Islet precursor cell (in vitro differentiated cells): ENCODE measurements at regions not wholly inside any gene's neighbourhood (a gene's known extent, or its start where the extent isn't known, plus 50 kb on each side); places are given as distances from the start of the nearest gene placed in this dataset.

Source experiments
- DNase-seq: peaks from one replicate; pipeline ENCODE4 v3.0.0-alpha.2; 2018

DNA sequence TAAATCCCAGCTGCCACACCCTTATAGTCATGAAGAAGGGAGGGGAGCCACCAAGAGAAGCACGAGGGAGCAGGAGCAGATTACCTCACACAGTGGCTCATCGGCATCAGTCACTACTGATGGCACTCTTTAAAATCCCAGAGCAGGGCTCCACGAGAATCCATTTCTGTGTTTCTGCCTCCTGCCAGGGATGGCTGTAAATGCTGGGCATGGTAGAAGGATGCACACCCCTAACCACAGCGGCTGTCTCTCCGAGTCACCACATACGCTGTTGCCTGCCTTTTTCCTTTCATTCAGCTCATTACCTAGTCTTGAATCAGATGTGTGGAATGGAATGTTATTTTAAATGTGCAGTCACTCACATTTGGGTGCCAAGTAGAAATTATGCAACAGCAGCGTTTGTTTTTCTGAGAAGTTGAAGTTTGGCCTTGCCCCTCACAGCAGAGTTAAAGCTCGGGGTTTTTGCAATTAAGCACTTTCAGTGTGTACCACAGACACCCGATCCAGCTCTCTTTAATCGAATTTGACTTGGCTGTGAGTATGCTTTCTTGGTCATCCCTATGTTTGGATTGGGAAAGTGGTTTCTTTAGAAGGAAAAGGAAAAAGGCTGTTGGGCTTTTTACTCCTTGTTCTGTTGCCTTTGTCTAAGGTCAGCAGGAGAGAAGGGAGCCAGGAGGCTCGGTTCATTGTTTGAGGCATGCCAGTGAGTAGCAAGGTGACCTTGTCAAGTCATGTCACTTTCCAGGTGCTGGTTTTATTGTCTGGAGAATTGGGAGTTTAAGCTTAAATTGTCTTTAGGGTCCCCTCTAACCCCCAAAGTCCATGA lies 284.2 kb upstream of the TPM1 start:
- DNase-seq: peak; percentile 78

GRCh38 chr15:62758952-62759349 lies 283.6 kb upstream of the TPM1 start:
- no peak for DNase-seq

DNA sequence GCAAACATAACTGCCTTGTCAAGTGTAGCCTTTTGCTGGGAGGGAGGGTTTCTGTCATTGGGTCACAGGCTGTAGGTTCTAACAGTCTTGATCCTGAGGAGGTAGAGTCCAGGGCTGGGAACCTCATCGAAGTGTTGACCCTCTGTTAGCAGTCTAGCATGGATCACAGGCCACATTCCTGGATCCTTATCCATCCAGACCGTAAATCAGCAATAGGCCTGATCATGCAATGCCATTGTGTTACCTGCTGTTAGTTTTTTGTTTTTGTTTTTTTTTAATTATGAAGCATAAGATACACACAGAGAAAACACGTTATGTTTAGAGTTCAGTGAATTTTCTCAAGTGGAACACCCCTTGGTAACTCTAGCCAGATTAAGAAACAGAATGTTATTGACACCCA lies 282.0 kb upstream of the TPM1 start:
- DNase-seq: no peak

- DNase-seq: peak; percentile 73
Measured at GRCh38 chr15:62765916-62766315, 276.6 kb upstream of the TPM1 start.

DNA sequence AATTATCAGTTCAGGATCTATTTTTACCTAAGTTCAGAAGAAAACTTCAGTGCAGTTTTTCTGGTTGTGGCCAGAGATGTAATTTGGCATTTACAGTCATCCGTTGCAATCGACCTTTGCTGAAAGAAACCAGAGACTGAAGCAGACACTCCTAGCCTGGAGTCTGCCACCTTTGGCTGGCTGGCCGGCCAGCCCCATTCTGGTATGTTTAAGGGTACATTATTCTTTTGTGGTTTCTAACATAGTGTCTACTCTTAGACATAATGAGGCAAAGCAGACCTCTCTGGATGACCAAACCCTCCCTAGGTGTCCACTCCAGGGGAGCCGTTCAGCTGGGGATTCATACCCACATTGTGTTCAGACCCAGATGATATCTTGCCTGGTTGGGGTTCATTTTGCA lies 275.9 kb upstream of the TPM1 start:
- peak; percentile 91 for DNase-seq

DNA sequence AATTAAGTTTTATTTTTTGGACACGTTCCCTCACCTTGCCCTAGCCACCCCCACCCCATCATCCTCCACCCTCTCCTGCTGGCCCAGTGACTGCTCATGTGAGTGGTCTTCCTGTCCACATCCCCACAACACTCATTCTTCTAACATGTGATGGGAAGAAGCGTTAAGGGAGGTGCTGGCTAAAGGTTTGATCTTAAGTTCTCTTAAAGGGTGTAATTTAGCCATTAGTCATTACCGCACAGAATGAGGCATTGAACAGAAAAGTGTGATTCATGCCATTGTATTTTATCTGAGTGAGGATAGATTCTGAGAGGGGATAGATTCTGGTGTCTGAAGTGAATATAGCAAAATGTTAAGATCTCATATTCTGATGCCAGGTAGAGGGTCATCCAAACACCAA lies 272.9 kb upstream of the TPM1 start:
- DNase-seq: no peak

GRCh38 chr15:62770111-62770660 lies 272.4 kb upstream of the TPM1 start:
- no peak for DNase-seq

DNA sequence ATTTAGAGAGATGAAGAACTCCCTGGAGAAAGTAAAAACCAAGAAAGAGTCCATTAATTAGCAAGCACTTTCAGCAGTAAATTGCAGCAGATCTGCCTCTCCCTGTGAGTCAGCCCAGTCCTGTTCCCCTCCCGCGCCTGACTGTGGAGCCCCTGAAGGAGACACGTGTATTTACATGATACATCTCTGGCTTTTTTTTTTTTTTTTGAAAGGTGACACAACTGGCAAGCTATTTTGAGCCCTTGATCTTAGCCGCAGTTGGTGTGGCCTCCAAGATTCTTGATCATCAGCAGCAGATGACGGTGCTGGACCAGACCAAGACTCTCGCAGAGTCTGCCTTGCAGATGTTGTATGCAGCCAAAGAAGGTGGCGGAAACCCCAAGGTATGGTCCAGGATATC lies 271.8 kb upstream of the TPM1 start:
- peak; percentile 96 for DNase-seq

DNA sequence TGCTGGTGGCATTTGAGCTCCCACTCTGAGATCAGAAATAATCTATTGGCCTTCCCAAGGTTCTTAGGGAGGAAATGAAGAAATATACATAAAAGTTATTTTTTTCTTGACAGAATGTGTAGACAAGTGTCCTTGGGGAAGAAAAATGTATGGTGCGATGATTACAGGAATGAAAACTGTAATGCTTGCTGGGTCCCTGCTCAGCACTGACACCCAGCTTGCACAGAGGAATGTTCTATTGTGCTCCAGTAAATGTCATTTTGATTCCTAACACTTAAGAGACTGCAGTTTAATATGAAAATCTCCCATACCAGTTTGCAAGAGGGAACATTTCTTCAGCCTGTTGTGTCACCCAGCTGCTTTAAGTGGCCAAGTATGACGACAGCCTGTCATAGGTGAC lies 271.3 kb upstream of the TPM1 start:
- no peak for DNase-seq

- DNase-seq: no peak
Measured at GRCh38 chr15:62773369-62774165, 269.0 kb upstream of the TPM1 start.

- DNase-seq: no peak
Measured at GRCh38 chr15:62775932-62776331, 266.6 kb upstream of the TPM1 start.

DNA sequence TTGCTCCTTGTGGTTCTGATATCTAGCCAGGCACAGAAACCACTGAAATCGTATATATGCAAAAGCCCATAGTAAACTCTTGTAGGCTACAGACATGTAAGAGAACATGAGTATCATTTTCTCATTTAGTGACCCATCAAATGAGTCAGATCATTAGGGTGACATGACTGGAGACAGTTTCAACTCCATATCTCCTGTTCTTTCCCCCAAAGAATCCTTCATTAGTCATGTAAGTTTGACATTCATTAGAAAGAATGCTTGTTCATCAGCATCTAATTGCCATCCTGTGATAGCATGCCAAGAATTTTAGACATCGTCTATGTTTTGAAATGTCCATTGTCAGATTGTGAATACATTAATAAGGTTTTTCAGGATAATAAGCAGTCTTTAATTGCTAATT lies 264.9 kb upstream of the TPM1 start:
- DNase-seq: no peak

DNA sequence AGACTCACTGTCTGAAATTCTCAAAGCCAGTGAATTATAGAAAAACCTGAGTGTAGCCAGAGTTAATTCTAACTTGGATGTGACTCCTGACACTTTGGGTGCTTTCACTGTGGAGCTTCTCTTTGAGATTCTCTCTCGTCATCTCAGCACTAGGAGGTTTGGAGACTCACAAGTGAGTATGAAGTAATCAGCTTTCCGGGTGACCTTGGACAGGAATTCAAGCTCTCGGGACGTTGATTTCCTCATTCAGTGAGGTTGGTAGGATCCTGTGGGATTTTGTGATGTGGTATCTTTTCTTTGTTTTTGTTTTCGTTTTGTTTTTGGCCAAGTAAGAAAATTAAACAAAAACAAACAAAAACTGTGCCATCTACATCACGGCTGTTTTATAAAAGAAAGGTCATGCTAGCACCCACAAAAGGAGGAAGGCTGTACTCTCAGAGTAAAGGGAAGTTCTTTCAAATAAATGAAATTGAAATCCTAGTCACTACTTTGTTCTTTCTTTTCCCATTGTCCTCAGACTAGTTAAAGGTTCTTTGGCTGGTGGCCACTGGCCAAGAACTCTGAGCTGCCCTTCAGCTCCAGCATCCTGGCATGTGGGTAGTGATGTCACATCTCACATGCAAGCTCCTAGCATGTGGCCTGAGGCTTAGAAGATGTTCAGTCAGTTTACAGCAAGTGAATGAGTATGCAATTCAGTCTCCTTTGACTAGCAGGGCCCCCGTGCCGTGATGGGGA lies 263.3 kb upstream of the TPM1 start:
- no peak for DNase-seq

DNA sequence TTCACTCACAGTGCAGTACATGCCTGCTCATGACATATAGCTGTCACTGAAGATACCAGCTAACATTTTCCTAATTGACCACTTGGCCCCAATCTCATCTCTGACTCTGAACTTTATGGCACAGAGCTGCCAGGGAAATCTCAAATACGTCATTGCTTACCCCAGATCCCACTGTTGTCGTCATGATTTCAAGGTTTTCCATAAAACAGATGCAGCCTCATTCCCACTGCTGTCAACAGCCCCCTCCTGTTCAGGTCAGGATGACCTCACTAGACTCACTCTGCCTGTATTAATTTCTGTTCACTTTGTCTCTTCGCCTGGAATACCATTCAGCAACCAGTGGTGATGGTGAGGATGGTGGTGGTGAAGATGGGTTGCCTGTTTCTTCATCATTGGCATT lies 262.6 kb upstream of the TPM1 start:
- no peak for DNase-seq

DNA sequence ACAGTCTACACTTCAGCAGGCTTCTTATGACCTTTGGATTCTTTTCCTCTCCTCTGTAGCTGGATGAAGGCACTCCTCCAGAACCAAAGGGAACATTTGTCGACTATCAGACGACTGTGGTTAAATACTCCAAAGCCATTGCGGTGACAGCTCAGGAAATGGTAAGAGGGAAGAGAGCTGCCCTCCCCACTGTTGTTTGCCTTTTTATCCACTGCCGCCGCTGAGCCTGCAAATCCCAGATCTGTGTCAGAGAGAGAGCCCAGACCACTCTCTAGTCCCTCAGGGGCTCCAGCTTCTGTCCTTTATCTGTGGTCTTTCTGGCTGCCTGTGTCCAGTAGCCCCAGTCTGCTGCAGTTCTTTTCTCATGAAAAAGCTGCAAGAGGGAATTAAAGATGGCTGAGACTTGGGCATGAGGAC lies 261.5 kb upstream of the TPM1 start:
- peak; percentile 92 for DNase-seq

DNA sequence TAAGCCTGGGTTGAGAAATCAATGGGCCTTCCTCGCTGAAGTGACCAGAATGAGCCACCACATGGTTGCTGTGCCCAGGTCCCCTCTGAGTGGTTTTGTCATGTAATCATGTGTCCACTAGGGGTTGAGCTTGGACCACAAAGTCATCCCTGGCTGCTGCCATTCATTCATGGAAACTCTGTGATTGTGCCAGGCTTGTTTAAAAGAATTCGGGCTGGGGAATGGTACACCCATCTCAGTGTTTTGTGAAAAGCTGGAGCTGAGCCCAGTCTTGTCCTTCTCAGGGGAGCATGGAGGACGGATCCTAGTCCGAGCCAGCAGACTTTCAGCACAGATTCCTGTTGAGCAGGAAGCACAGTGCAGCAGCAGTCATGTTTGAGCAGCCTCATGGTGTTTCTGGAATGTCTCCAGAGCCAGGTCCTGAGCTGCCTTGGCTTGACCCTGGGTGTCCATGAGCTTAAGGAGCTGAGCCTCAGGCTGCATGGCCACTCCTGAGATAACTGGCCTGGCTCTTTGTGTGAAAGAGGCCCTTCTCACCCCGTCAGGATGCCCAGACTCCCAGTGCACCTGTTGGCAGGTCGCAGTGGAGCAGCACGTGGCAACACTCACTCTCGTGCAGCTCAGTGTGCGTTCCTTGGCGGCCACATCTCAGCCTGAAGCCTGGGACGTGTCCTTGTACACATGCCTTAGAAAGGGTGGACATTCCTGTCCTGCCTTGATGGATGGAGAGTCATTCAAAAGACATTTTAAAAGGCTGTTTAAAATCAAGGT lies 260.3 kb upstream of the TPM1 start:
- DNase-seq: peak; percentile 94

- no peak for DNase-seq
Measured at GRCh38 chr15:62782896-62783295, 259.7 kb upstream of the TPM1 start.

GRCh38 chr15:62783303-62783957 lies 259.1 kb upstream of the TPM1 start:
- DNase-seq: no peak

- no peak for DNase-seq
Measured at GRCh38 chr15:62785881-62786828, 256.4 kb upstream of the TPM1 start.

DNA sequence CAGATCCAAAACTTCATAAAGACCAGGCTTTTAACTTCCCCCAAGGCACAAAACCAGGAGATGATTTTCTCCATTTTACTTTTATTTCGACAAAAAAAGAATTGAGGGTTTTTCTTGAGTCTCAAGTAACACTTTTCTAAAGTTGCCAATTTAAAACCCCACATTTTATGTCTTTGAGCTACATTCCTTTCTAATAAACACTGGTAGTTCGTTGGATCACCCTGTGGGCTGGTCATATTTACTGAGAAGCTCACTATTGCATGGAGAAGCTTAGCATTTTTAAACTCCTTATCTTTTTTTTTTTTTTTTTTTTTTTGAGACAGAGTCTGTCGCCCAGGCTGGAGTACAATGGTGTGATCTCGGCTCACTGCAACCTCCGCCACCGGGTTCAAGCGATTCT lies 255.1 kb upstream of the TPM1 start:
- no peak for DNase-seq

DNA sequence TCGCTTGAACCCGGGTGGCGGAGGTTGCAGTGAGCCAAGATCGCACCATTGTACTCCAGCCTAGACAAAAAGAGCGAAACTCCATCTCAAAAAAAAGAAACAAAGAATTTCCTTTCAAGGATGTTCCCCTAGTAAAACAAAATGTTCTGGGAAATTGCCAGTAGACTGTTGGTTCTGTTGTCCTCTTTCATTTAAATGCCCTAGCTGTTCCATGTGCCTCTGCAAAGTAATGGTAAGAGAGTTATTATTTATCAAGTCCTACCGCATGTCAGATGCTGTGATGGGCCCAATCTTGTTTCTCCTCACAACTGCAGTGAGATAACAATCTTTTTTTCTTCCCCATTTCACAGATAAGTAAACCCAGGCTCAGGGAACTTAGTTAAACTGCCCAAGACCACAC lies 254.3 kb upstream of the TPM1 start:
- DNase-seq: no peak
